GM13976 (cell line): ENCODE measurements at regions not wholly inside any gene's neighbourhood (a gene's known extent, or its start where the extent isn't known, plus 50 kb on each side); places are given as distances from the start of the nearest gene placed in this dataset.

Source experiments
- DNase-seq: peaks from one replicate; pipeline ENCODE4 v3.0.0; 2012; ENCODE audit warnings: low spot score
- in situ Hi-C: fragments of 300-500 bp; cut with MboI; formaldehyde crosslinking; loops from one replicate; pipeline ENCODE4 v1.12.0; 2022; ENCODE audit warnings: low sequenced_read_pairs, mixed read lengths, inconsistent platforms; ENCODE audit not compliant: unreplicated experiment
- TF ChIP-seq, protein P1 (sequence below): IDR thresholded peaks from 2 replicates; pipeline ENCODE4 v1.5.1; 2012; ENCODE audit warnings: borderline replicate concordance, mild to moderate bottlenecking; ENCODE audit not compliant: insufficient read depth; ENCODE audit errors: extremely low read depth, missing control alignments, control extremely low read depth

DNA sequence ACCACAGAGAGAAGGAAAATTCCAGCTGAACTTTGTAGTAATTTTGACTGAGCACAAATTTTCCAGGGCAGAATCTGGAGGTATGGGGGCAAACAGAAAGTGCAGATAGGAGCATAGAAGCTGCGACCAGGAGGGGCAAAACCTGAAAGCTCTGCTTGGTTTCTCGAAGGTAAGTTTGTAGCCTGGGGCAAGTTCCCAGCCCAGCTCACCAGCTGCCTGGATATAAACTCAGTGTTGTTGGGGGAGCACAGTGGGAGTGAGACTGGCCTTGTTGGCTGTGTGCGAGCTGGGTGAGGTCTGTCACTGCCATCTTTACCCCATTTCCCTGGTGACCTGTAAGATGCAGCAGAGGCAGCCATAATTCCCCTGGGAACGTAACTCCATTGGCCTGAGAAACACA lies 213.5 kb upstream of the POF1B start:
- in situ Hi-C loops = loop anchor here (25.0 kb wide), 1 partner anchor 106 kb away; no protein-coding TSS in a partner anchor
- DNase-seq = no peak
- TF ChIP-seq, protein P1, sequence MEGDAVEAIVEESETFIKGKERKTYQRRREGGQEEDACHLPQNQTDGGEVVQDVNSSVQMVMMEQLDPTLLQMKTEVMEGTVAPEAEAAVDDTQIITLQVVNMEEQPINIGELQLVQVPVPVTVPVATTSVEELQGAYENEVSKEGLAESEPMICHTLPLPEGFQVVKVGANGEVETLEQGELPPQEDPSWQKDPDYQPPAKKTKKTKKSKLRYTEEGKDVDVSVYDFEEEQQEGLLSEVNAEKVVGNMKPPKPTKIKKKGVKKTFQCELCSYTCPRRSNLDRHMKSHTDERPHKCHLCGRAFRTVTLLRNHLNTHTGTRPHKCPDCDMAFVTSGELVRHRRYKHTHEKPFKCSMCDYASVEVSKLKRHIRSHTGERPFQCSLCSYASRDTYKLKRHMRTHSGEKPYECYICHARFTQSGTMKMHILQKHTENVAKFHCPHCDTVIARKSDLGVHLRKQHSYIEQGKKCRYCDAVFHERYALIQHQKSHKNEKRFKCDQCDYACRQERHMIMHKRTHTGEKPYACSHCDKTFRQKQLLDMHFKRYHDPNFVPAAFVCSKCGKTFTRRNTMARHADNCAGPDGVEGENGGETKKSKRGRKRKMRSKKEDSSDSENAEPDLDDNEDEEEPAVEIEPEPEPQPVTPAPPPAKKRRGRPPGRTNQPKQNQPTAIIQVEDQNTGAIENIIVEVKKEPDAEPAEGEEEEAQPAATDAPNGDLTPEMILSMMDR = no peak

DNA sequence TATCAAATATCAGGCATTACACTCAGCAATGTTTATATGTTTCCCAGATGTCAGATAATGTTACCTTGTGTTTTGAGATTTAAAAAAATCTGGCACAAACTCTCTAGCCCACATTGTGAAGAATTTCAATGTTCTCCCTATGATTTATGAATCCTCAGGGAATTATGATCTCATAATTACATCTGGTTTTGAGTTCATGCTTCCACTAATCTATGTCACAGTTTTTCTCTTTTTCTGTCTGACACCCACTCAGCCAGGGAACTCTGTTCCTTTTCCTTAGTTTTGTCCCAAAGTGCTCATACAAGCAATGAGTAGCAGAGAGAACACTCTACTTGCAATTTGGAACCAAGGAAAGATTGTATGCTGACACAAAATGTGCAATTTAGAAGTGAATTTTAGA lies 212.1 kb upstream of the POF1B start:
- TF ChIP-seq, protein P1 = no peak
- in situ Hi-C loops = loop anchor here (25.0 kb wide), 1 partner anchor 104 kb away; no protein-coding TSS in a partner anchor

DNA sequence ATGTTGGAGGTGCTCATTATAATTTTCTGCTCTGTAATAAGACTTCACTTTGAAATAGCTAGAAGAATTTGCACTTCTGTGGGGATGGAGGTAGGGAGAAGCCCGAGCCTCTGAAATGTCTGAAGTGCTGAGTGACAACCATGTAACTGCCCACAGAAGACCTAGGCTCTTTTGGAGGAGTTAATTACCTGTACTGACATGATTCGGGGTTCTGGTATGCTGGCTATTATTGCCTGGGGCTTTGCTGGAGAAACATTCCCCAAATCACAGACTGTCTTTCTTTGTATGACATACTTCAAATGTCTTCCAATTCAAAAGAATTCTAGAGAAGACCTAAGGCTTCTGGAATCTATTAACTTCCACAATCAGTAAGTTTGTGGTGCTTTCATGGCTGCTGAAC lies 211.2 kb upstream of the POF1B start:
- TF ChIP-seq, protein P1 = no peak
- DNase-seq = no peak
- in situ Hi-C loops = loop anchor here (25.0 kb wide), 1 partner anchor 103 kb away; no protein-coding TSS in a partner anchor

More for the DNA sequence above, 212.1 kb upstream of the POF1B start:
- DNase-seq = no peak

DNA sequence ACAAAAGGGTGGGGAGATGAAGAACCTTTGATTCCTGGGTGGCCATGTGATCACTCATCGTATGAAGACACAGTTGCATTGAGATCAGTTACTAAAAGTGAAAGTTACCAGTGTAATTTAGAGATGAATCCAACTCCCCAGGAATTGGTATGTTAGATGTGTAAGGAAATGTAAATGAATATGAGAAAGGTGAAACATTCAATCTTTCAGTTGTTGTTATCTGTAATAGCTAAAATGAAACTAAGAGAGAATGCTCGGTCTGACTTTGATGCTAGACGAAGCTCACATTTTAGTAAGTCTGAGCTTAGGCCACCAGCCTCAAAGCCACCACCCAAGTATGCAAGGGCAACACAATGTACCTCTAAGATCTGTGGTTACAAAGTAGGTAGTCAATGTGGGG lies 194.3 kb upstream of the POF1B start:
- no peak for DNase-seq
- TF ChIP-seq, protein P1 = no peak
- in situ Hi-C loops = no loop called here

DNA sequence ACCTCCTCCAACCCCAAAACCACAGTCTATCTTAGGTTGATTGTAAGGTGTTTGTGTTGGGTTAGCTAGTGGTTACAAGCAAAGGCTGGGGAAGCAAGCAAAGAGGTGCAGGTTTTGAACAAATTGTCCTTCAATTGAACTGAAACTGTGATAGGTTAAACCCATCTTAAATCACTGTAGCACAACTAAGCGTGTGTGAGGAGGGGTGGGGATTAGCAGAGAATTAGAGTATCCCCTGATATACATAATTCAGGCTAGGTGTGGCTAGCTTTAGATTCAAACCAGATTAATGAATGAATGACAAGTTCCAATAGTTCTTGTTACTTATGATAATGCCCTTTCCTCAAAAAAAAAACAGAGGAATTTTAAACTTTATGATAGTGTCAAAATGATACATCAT lies 191.0 kb upstream of the POF1B start:
- TF ChIP-seq, protein P1 = no peak
- DNase-seq = no peak
- in situ Hi-C loops = no loop called here

DNA sequence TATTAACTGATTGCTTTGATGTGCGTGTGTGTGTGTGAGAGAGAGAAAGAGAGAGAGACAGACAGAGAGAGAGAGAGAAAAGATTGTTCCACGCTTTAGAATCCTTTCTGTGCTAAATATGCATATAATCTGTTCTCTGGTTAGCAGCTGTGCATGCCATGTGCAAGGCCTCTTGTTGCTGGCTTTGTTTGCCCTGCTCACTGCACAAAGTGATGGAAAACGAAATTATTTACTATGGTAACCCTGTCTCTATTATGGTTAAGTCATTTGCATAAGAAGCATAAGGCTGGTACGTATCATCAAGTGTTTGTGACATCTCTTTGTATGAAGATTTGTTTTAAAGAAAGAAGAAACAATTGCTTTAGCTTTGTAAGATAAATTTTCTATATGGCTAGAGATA lies 190.2 kb upstream of the POF1B start:
- TF ChIP-seq, protein P1 = no peak
- DNase-seq = no peak
- in situ Hi-C loops = no loop called here

DNA sequence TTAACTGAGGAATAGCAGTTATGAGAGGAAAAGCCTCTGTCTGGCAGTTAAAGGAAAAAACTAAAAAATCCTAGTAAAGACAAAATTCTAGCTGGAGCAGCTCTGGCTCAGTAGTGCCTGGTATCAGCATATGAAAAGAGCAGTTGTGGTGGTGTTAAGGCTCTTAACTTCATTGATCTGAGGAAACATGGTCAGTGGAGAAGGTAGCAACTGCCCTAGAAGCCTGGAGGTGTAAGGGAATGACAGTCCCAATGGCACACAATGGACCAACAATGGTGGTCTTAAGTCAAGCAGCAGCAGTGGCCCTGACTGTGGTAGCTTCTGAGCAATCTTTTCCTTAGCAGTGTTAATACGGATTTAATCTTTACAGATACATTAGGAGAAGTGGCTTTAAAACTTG lies 189.6 kb upstream of the POF1B start:
- in situ Hi-C loops = no loop called here
- TF ChIP-seq, protein P1 = no peak
- DNase-seq = no peak
